Upper lobe of right lung (tissue), 1 donor: ENCODE measurements at regions not wholly inside any gene's neighbourhood (a gene's known extent, or its start where the extent isn't known, plus 50 kb on each side); places are given as distances from the start of the nearest gene placed in this dataset.
"Not testable (repeated sequence)": the region's sequence is repeated elsewhere in the genome, so short reads cannot be mapped to it uniquely, and the experiment has no call there.

ENCODE experiments used
- ATAC-seq: fragments of 200-7000 bp; cut with Tn5 transposase; one replicate; pipeline ENCODE4 v1.9.1; 2020; ENCODE audit warnings: mild to moderate bottlenecking, moderate library complexity
- DNase-seq: peaks from one replicate; pipeline ENCODE4 v3.0.0-alpha.2; 2020
- H3K27ac ChIP-seq: fragments of 200-600 bp; one replicate; pipeline ENCODE4 v1.8.0; 2022
- H3K27me3 ChIP-seq: fragments of 200-600 bp; one replicate; pipeline ENCODE4 v1.8.0; 2022; ENCODE audit warnings: mild to moderate bottlenecking
- H3K36me3 ChIP-seq: fragments of 200-600 bp; one replicate; pipeline ENCODE4 v1.8.0; 2022
- H3K4me1 ChIP-seq: fragments of 200-600 bp; one replicate; pipeline ENCODE4 v1.8.0; 2022
- H3K4me3 ChIP-seq: fragments of 200-600 bp; one replicate; pipeline ENCODE4 v1.8.0; 2022; ENCODE audit warnings: mild to moderate bottlenecking
- H3K9me3 ChIP-seq: fragments of 200-600 bp; one replicate; pipeline ENCODE4 v1.8.0; 2022
- intact Hi-C: fragments of 100-400 bp; cut with DNase I; formaldehyde crosslinking; loops from one replicate; pipeline ENCODE4 v1.11.0; 2022
- TF ChIP-seq, protein P1 (sequence below): fragments of 200-600 bp; IDR thresholded peaks from one replicate; pipeline ENCODE4 v1.8.0; 2022; ENCODE audit warnings: antibody characterized with exemption
- donor health status: DM: no; HTN: yes; CAD: no; lungs with severe emphysema.

DNA sequence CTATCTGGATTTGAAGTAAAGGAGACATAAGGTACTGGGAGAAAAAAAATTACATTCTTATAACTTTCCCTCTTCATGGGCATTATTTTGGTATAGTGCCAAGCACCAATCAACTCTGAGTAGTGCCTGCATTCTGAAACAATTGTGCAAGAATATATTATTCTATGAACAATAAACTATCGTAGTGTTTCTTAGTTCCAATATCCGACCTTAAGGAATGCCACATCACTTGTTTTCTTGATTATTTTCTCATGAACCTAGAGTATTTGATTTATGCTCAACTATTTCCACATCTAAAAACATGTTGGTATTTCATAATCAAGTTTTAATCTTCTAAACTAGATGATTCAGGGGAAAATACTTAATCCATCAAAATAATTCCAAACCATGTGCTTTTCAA lies 294.4 kb upstream of the TBX18 start:
- TF ChIP-seq, protein P1, sequence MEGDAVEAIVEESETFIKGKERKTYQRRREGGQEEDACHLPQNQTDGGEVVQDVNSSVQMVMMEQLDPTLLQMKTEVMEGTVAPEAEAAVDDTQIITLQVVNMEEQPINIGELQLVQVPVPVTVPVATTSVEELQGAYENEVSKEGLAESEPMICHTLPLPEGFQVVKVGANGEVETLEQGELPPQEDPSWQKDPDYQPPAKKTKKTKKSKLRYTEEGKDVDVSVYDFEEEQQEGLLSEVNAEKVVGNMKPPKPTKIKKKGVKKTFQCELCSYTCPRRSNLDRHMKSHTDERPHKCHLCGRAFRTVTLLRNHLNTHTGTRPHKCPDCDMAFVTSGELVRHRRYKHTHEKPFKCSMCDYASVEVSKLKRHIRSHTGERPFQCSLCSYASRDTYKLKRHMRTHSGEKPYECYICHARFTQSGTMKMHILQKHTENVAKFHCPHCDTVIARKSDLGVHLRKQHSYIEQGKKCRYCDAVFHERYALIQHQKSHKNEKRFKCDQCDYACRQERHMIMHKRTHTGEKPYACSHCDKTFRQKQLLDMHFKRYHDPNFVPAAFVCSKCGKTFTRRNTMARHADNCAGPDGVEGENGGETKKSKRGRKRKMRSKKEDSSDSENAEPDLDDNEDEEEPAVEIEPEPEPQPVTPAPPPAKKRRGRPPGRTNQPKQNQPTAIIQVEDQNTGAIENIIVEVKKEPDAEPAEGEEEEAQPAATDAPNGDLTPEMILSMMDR: no peak
- Histone ChIP-seq H3K36me3 (no peaks in the 10 kb centered on the region), H3K4me3 (no peak overlapping the region), H3K4me1 (no peaks in the 10 kb centered on the region), H3K27ac (no peak overlapping the region), H3K9me3 (no peaks in the 10 kb centered on the region), H3K27me3 (no peaks in the 10 kb centered on the region)
- intact Hi-C loops: no loop called here
- DNase-seq (no peak), ATAC-seq (no peak)

DNA sequence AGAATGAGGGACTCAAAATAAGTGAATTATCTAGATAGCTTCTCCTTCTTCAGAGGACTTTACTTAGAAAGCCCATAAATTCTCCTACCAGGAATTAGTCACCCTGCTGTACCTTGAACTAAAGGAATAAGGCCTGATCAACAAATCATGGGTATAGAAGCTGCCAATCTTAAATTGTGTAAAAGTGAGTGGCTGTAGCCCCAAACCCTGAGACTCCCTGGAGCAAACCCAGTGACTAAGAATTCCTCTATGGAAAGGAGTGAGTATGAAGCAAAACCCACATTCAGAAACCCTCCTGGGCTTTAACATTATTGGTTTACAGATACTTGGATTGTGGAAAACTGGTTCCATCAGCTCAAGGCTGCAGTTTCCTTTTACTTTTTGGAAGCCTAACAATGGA lies 285.8 kb upstream of the TBX18 start:
- DNase-seq (no peak), ATAC-seq (no peak)
- Histone ChIP-seq H3K27ac (no peak overlapping the region), H3K36me3 (no peaks in the 10 kb centered on the region), H3K4me3 (no peak overlapping the region), H3K4me1 (no peaks in the 10 kb centered on the region), H3K27me3 (no peaks in the 10 kb centered on the region), H3K9me3 (no peaks in the 10 kb centered on the region)
- TF ChIP-seq, protein P1: no peak
- intact Hi-C loops: no loop called here

DNA sequence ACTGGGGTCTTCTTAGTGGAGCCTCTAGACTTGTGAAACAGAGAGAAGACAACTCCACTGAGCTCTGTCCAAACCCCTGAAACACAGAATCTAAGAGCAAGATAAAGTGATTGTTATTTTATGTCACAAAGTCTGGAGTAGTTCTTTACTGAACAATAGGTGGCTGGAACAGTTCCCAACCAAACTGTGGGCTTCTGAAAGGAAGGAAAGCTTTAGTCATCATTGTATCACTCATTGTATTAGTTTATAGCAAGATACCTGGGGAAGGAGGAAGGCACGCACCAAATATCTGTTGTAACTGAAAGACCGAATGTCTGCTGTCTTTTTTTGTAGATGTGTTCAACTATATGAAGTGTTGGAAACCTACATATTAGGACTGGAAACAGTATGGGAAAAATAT lies 284.9 kb upstream of the TBX18 start:
- H3K4me3 ChIP-seq: no peak overlapping the region
- H3K36me3 ChIP-seq: no peaks in the 10 kb centered on the region
- no peaks in the 10 kb centered on the region for H3K27me3 ChIP-seq
- TF ChIP-seq, protein P1: no peak
- DNase-seq: no peak
- no peak for ATAC-seq
- H3K27ac ChIP-seq: no peak overlapping the region
- no peaks in the 10 kb centered on the region for H3K4me1 ChIP-seq
- H3K9me3 ChIP-seq: no peaks in the 10 kb centered on the region
- intact Hi-C loops: no loop called here

DNA sequence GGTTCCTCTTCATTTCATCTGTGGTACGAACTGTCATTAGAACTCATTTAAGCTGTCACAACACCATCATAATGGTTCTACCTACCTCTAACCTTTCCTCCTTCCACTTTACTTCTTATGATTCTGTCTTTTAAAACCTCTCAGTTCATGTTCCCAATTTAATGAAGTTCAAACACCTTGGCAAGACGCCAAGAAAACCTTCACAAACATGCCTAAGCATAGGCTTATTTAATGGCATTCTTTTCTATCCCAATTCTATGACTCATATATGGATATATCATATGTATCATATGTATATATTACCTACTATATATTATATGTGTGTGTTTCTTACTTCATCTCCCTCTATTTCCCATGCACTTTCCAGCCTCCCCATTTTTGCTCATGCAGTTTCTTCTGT lies 283.4 kb upstream of the TBX18 start:
- H3K4me1 ChIP-seq: no peaks in the 10 kb centered on the region
- TF ChIP-seq, protein P1: no peak
- no peak overlapping the region for H3K27ac ChIP-seq
- no peaks in the 10 kb centered on the region for H3K9me3 ChIP-seq
- no peak for DNase-seq
- no peak for ATAC-seq
- H3K4me3 ChIP-seq: no peak overlapping the region
- no peaks in the 10 kb centered on the region for H3K36me3 ChIP-seq
- H3K27me3 ChIP-seq: no peaks in the 10 kb centered on the region
- intact Hi-C loops: no loop called here

DNA sequence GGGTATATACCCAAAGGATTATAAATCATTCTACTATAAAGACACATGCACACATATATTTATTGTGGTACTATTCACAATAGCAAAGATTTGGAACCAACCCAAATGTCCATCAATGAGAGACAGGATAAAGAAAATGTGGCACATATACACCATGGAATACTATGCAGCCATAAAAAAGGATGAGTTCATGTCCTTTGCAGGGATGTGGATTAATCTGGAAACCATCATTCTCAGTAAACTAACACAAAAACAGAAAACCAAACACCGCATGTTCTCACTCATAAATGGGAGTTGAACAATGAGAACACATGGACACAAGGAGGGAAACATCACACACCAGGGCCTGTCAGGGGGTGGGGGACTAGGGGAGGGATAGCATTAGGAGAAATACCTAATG lies 281.4 kb upstream of the TBX18 start:
- H3K36me3 ChIP-seq, H3K4me3 ChIP-seq, DNase-seq, intact Hi-C loops, H3K27ac ChIP-seq, H3K4me1 ChIP-seq, H3K9me3 ChIP-seq, H3K27me3 ChIP-seq, ATAC-seq: not testable (repeated sequence)

DNA sequence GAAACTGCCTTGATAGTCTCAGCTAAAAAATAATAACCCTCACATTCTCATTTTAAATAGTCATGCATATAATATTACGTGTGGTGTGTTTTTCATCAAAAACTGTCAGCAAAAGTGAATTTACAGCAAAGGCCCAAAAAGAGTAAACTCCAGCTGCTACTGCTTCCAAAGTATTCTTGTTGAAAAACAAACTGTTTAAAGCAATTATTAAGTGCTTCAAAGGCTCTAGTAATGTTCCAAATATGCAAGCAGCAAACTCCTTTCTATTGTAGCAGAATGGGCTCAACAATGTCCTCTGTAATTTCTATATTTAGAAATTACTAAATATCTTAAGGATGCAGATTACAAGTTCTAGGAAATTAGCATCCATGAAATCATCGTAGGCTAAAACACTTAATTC lies 280.0 kb upstream of the TBX18 start:
- intact Hi-C loops: no loop called here
- H3K27ac ChIP-seq: no peak overlapping the region
- no peak for DNase-seq
- no peaks in the 10 kb centered on the region for H3K9me3 ChIP-seq
- H3K27me3 ChIP-seq: no peaks in the 10 kb centered on the region
- TF ChIP-seq, protein P1: no peak
- no peaks in the 10 kb centered on the region for H3K36me3 ChIP-seq
- H3K4me1 ChIP-seq: no peaks in the 10 kb centered on the region
- no peak for ATAC-seq
- no peak overlapping the region for H3K4me3 ChIP-seq
